ENCODE measurements at regions not wholly inside any gene's neighbourhood (a gene's known extent, or its start where the extent isn't known, plus 50 kb on each side); places are given as distances from the start of the nearest gene placed in this dataset.

- WGBS (ENCODE audit: insufficient coverage) = no CpG with 5 or more reads among the region's 5 CpGs
- H3K9me3 Mint-ChIP-seq = peaks cover 17 to 33% (median 31%) of the 10 kb centered on the region in 3 donors
- no peak for ATAC-seq (replicated peaks in 1 of 4)
- no peaks in the 10 kb centered on the region for H3K4me1 ChIP-seq (ENCODE audit: control insufficient read depth in 1 of 2, extremely low read depth in 1 of 2, insufficient read depth in 2 of 2, low read length in 2 of 2)
- no peak overlapping the region for H3K4me3 Mint-ChIP-seq
- no peak overlapping the region for H3K27ac Mint-ChIP-seq
- H3K36me3 Mint-ChIP-seq = no peaks in the 10 kb centered on the region
- H3K27ac ChIP-seq (ENCODE audit: low read length) = no peak overlapping the region
- no peaks in the 10 kb centered on the region for H3K36me3 ChIP-seq (ENCODE audit: control insufficient read depth in 2 of 2, extremely low read depth in 1 of 2, insufficient read depth in 1 of 2, low read length in 1 of 2)
- no peaks in the 10 kb centered on the region for H3K9me3 ChIP-seq
- no peak overlapping the region for H3K4me3 ChIP-seq (ENCODE audit: control insufficient read depth in 1 of 2, extremely low read depth in 1 of 2, low read length in 1 of 2)
- DNase-seq = no peak
- ChIA-PET CTCF (no interaction called here), POLR2A (no interaction called here)
- H3K27me3 Mint-ChIP-seq = no peaks in the 10 kb centered on the region
- no peaks in the 10 kb centered on the region for H3K4me1 Mint-ChIP-seq
- H3K27me3 ChIP-seq (replicated peaks in 1 of 2; ENCODE audit: control insufficient read depth in 2 of 2, extremely low read depth in 1 of 2, insufficient read depth in 2 of 2, low read length in 1 of 2) = no peaks in the 10 kb centered on the region
Observed at GRCh38 chr18:41096504-41096903, 858.5 kb upstream of the PIK3C3 start.

DNA sequence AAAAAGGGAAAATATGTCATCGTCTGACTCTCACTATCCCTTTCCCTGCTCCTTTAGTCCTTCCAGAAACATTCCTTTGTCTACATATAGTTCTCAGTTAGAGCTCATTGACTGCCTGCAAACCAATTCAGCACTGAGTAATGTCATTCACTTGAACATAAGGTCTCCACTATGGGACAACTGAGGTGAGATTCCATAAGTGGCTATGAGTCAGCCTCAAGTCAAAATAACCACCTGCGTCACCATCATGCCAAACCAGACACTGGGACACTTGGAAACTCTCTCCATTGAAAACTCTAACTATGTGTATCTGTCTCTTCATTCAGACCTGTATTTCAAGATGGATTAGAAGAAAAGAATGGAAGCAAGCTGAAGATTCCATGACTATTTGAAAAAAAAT lies 878.0 kb upstream of the PIK3C3 start:
- Mint-ChIP-seq H3K27me3 (no peaks in the 10 kb centered on the region), H3K27ac (no peak overlapping the region), H3K4me3 (no peak overlapping the region), H3K36me3 (no peaks in the 10 kb centered on the region), H3K9me3 (peaks cover 4 to 27% (median 24%) of the 10 kb centered on the region in 3 donors), H3K4me1 (no peaks in the 10 kb centered on the region)
- Histone ChIP-seq H3K4me3 (ENCODE audit: control insufficient read depth in 1 of 2, extremely low read depth in 1 of 2, low read length in 1 of 2) (no peak overlapping the region), H3K9me3 (no peaks in the 10 kb centered on the region), H3K27ac (ENCODE audit: low read length) (no peak overlapping the region), H3K27me3 (replicated peaks in 1 of 2; ENCODE audit: control insufficient read depth in 2 of 2, extremely low read depth in 1 of 2, insufficient read depth in 2 of 2, low read length in 1 of 2) (no peaks in the 10 kb centered on the region), H3K4me1 (ENCODE audit: control insufficient read depth in 1 of 2, extremely low read depth in 1 of 2, insufficient read depth in 2 of 2, low read length in 2 of 2) (no peaks in the 10 kb centered on the region), H3K36me3 (ENCODE audit: control insufficient read depth in 2 of 2, extremely low read depth in 1 of 2, insufficient read depth in 1 of 2, low read length in 1 of 2) (no peaks in the 10 kb centered on the region)
- DNase-seq (no peak), ATAC-seq (replicated peaks in 1 of 4) (no peak)
- ChIA-PET POLR2A (no interaction called here), CTCF (no interaction called here)
- no CpG with 5 or more reads among the region's 2 CpGs for WGBS (ENCODE audit: insufficient coverage)

DNA sequence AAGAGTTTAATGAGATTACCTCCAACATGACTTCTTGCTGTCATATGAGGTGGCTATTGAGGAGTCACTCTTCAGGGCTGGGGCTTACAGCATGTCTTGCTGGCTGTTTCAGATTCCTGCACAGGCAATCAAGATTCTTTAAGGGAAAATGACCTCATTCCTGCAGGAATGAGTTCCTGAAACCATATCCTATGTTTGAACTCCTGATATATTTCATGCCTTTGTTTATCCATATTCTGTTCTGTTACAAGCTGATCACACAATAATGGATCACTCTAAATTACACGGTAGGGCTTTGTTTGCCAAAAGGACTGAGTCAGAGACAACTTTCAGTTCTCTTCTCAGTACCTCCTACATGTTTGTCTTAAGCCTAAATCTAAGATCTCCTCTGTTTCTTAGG lies 879.8 kb upstream of the PIK3C3 start:
- no peak overlapping the region for H3K4me3 ChIP-seq (ENCODE audit: control insufficient read depth in 1 of 2, extremely low read depth in 1 of 2, low read length in 1 of 2)
- DNase-seq (no peak), ATAC-seq (replicated peaks in 1 of 4) (no peak)
- H3K36me3 ChIP-seq (ENCODE audit: control insufficient read depth in 2 of 2, extremely low read depth in 1 of 2, insufficient read depth in 1 of 2, low read length in 1 of 2) = no peaks in the 10 kb centered on the region
- no peaks in the 10 kb centered on the region for H3K9me3 ChIP-seq
- ChIA-PET CTCF (no interaction called here), POLR2A (no interaction called here)
- H3K27ac Mint-ChIP-seq = no peak overlapping the region
- no CpG with 5 or more reads among the region's 1 CpG for WGBS (ENCODE audit: insufficient coverage)
- H3K27me3 Mint-ChIP-seq = no peaks in the 10 kb centered on the region
- H3K9me3 Mint-ChIP-seq = peaks cover 9 to 28% (median 28%) of the 10 kb centered on the region in 3 donors
- H3K36me3 Mint-ChIP-seq = no peaks in the 10 kb centered on the region
- H3K4me1 ChIP-seq (ENCODE audit: control insufficient read depth in 1 of 2, extremely low read depth in 1 of 2, insufficient read depth in 2 of 2, low read length in 2 of 2) = no peaks in the 10 kb centered on the region
- no peaks in the 10 kb centered on the region for H3K4me1 Mint-ChIP-seq
- H3K27me3 ChIP-seq (replicated peaks in 1 of 2; ENCODE audit: control insufficient read depth in 2 of 2, extremely low read depth in 1 of 2, insufficient read depth in 2 of 2, low read length in 1 of 2) = no peaks in the 10 kb centered on the region
- no peak overlapping the region for H3K27ac ChIP-seq (ENCODE audit: low read length)
- H3K4me3 Mint-ChIP-seq = no peak overlapping the region

- H3K27me3 Mint-ChIP-seq = no peaks in the 10 kb centered on the region
- H3K36me3 ChIP-seq (ENCODE audit: control insufficient read depth in 2 of 2, extremely low read depth in 1 of 2, insufficient read depth in 1 of 2, low read length in 1 of 2) = no peaks in the 10 kb centered on the region
- WGBS (ENCODE audit: insufficient coverage) = no CpG with 5 or more reads among the region's 3 CpGs
- H3K27ac ChIP-seq (ENCODE audit: low read length) = no peak overlapping the region
- DNase-seq (no peak), ATAC-seq (replicated peaks in 1 of 4) (no peak)
- no peaks in the 10 kb centered on the region for H3K36me3 Mint-ChIP-seq
- no peaks in the 10 kb centered on the region for H3K4me1 ChIP-seq (ENCODE audit: control insufficient read depth in 1 of 2, extremely low read depth in 1 of 2, insufficient read depth in 2 of 2, low read length in 2 of 2)
- H3K9me3 Mint-ChIP-seq = peaks cover 8 to 32% (median 25%) of the 10 kb centered on the region in 3 donors
- H3K4me3 ChIP-seq (ENCODE audit: control insufficient read depth in 1 of 2, extremely low read depth in 1 of 2, low read length in 1 of 2) = no peak overlapping the region
- H3K27ac Mint-ChIP-seq = no peak overlapping the region
- ChIA-PET POLR2A (no interaction called here), CTCF (no interaction called here)
- no peaks in the 10 kb centered on the region for H3K27me3 ChIP-seq (replicated peaks in 1 of 2; ENCODE audit: control insufficient read depth in 2 of 2, extremely low read depth in 1 of 2, insufficient read depth in 2 of 2, low read length in 1 of 2)
- no peak overlapping the region for H3K4me3 Mint-ChIP-seq
- no peaks in the 10 kb centered on the region for H3K4me1 Mint-ChIP-seq
- no peaks in the 10 kb centered on the region for H3K9me3 ChIP-seq
Observed at GRCh38 chr18:41073372-41073954, 881.6 kb upstream of the PIK3C3 start.

DNA sequence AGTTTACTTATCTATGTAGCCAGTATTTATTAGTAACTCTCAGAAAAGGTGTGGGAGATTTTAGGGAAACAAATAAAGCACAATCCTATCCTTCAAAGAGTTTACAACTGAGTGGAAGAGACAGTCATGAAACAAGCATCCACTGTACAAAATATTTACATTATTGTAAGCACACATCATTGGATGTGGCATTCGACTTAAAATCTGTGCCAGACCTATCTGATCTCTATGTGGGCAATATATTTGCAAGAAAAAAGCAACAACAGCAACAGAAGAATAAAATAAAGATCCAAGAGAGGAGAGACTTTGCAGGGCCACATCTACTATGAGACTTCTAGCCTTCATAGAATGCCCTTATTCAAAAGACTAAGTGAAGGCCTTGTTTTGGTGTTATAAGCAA lies 882.1 kb upstream of the PIK3C3 start:
- Mint-ChIP-seq H3K27me3 (no peaks in the 10 kb centered on the region), H3K4me1 (no peaks in the 10 kb centered on the region), H3K36me3 (no peaks in the 10 kb centered on the region), H3K27ac (no peak overlapping the region), H3K4me3 (no peak overlapping the region), H3K9me3 (peaks cover 8 to 27% (median 25%) of the 10 kb centered on the region in 3 donors)
- ChIA-PET POLR2A (no interaction called here), CTCF (no interaction called here)
- no peak for DNase-seq
- no peak overlapping the region for H3K4me3 ChIP-seq (ENCODE audit: control insufficient read depth in 1 of 2, extremely low read depth in 1 of 2, low read length in 1 of 2)
- no peak for ATAC-seq (replicated peaks in 1 of 4)
- H3K4me1 ChIP-seq (ENCODE audit: control insufficient read depth in 1 of 2, extremely low read depth in 1 of 2, insufficient read depth in 2 of 2, low read length in 2 of 2) = no peaks in the 10 kb centered on the region
- no peaks in the 10 kb centered on the region for H3K36me3 ChIP-seq (ENCODE audit: control insufficient read depth in 2 of 2, extremely low read depth in 1 of 2, insufficient read depth in 1 of 2, low read length in 1 of 2)
- H3K9me3 ChIP-seq = no peaks in the 10 kb centered on the region
- H3K27me3 ChIP-seq (replicated peaks in 1 of 2; ENCODE audit: control insufficient read depth in 2 of 2, extremely low read depth in 1 of 2, insufficient read depth in 2 of 2, low read length in 1 of 2) = no peaks in the 10 kb centered on the region
- H3K27ac ChIP-seq (ENCODE audit: low read length) = no peak overlapping the region
- no CpG with 5 or more reads among the region's 1 CpG for WGBS (ENCODE audit: insufficient coverage)

DNA sequence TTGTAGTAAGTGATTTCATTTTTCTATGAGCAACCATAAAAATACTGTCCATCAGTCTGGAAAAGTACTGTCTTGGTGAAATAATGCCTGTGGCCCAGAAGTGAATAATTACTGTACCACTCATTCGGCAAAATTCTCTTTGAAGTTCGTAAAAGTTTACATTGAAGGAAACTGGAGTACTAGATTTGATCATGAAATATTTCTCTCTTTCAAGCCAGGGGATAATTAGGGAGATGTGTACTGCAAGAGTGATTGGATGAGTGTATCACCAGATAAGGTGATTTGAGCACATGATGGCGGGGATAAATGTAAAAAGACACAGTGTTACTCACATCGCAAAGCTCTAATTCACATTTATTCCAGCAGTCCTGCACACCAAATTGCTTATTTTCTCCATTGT lies 883.2 kb upstream of the PIK3C3 start:
- DNase-seq = no peak
- Histone ChIP-seq H3K27ac (ENCODE audit: low read length) (no peak overlapping the region), H3K27me3 (replicated peaks in 1 of 2; ENCODE audit: control insufficient read depth in 2 of 2, extremely low read depth in 1 of 2, insufficient read depth in 2 of 2, low read length in 1 of 2) (no peaks in the 10 kb centered on the region), H3K36me3 (ENCODE audit: control insufficient read depth in 2 of 2, extremely low read depth in 1 of 2, insufficient read depth in 1 of 2, low read length in 1 of 2) (no peaks in the 10 kb centered on the region), H3K4me1 (ENCODE audit: control insufficient read depth in 1 of 2, extremely low read depth in 1 of 2, insufficient read depth in 2 of 2, low read length in 2 of 2) (no peaks in the 10 kb centered on the region), H3K9me3 (no peaks in the 10 kb centered on the region), H3K4me3 (ENCODE audit: control insufficient read depth in 1 of 2, extremely low read depth in 1 of 2, low read length in 1 of 2) (no peak overlapping the region)
- no peaks in the 10 kb centered on the region for H3K36me3 Mint-ChIP-seq
- ATAC-seq (replicated peaks in 1 of 4) = no peak
- H3K9me3 Mint-ChIP-seq = peaks cover 8 to 27% (median 27%) of the 10 kb centered on the region in 3 donors
- 92% methylated on average over 2 of the region's 4 CpGs for WGBS (ENCODE audit: insufficient coverage)
- CTCF ChIA-PET = no interaction called here
- H3K27me3 Mint-ChIP-seq = no peaks in the 10 kb centered on the region
- POLR2A ChIA-PET = no interaction called here
- H3K4me1 Mint-ChIP-seq = no peaks in the 10 kb centered on the region
- H3K4me3 Mint-ChIP-seq = no peak overlapping the region
- H3K27ac Mint-ChIP-seq = no peak overlapping the region

GRCh38 chr18:41069167-41069566 lies 885.9 kb upstream of the PIK3C3 start:
- Mint-ChIP-seq H3K27me3 (no peaks in the 10 kb centered on the region), H3K4me3 (no peak overlapping the region), H3K36me3 (no peaks in the 10 kb centered on the region), H3K27ac (no peak overlapping the region), H3K9me3 (peaks cover 8 to 23% (median 16%) of the 10 kb centered on the region in 3 donors), H3K4me1 (no peaks in the 10 kb centered on the region)
- Histone ChIP-seq H3K4me1 (ENCODE audit: control insufficient read depth in 1 of 2, extremely low read depth in 1 of 2, insufficient read depth in 2 of 2, low read length in 2 of 2) (no peaks in the 10 kb centered on the region), H3K9me3 (no peaks in the 10 kb centered on the region), H3K27ac (ENCODE audit: low read length) (no peak overlapping the region), H3K27me3 (replicated peaks in 1 of 2; ENCODE audit: control insufficient read depth in 2 of 2, extremely low read depth in 1 of 2, insufficient read depth in 2 of 2, low read length in 1 of 2) (no peaks in the 10 kb centered on the region), H3K36me3 (ENCODE audit: control insufficient read depth in 2 of 2, extremely low read depth in 1 of 2, insufficient read depth in 1 of 2, low read length in 1 of 2) (no peaks in the 10 kb centered on the region), H3K4me3 (ENCODE audit: control insufficient read depth in 1 of 2, extremely low read depth in 1 of 2, low read length in 1 of 2) (no peak overlapping the region)
- 85% methylated on average over 4 of the region's 7 CpGs for WGBS (ENCODE audit: insufficient coverage)
- no peak for ATAC-seq (replicated peaks in 1 of 4)
- POLR2A ChIA-PET = no interaction called here
- CTCF ChIA-PET = no interaction called here
- DNase-seq = no peak

All from T-cell (primary cell).